ENCODE measurements at regions not wholly inside any gene's neighbourhood (a gene's known extent, or its start where the extent isn't known, plus 50 kb on each side); places are given as distances from the start of the nearest gene placed in this dataset.

GRCh38 chr6:144757730-144758129, 472.6 kb downstream of the UTRN start:
- ChIA-PET CTCF (ENCODE audit: partially characterized antibody) (interaction anchor here (0.6 kb wide), 1 partner anchor 20 kb away, joined by 3 read pairs; no protein-coding TSS in a partner anchor), POLR2A (ENCODE audit: partially characterized antibody) (no interaction called here)
- no peak overlapping the region for H3K4me2 ChIP-seq (ENCODE audit: insufficient read depth in 1 of 2, low read depth in 2 of 2, low read length in 2 of 2)
- FAIRE-seq (no peak), DNase-seq (ENCODE audit: low read depth in 1 of 2, low spot score in 2 of 2) (no peak)
- H3K23me2 ChIP-seq (ENCODE audit: low read depth, low read length): no peaks in the 10 kb centered on the region
- no peak overlapping the region for H4K5ac ChIP-seq (ENCODE audit: insufficient read length, low read depth, low read length)
- no peak overlapping the region for H2BK120ac ChIP-seq (replicated peaks; ENCODE audit: low read depth, low read length)
- H3K56ac ChIP-seq (replicated peaks; ENCODE audit: insufficient read length, low read depth, low read length): no peak overlapping the region
- H2AK5ac ChIP-seq (ENCODE audit: low read depth, low read length): no peak overlapping the region
- H2BK15ac ChIP-seq (ENCODE audit: low read length): no peak overlapping the region
- H2BK20ac ChIP-seq (ENCODE audit: low read length): no peak overlapping the region
- no peak overlapping the region for H4K91ac ChIP-seq (replicated peaks; ENCODE audit: insufficient read length, low read length)
- no peaks in the 10 kb centered on the region for H3K79me1 ChIP-seq (ENCODE audit: low read depth, low read length)
- no peak overlapping the region for H3K18ac ChIP-seq (ENCODE audit: extremely low read depth, low read length)
- TF ChIP-seq ATF2 (IDR thresholded peaks at IDR 0.05; ENCODE audit: low read length) (no peak), CTBP2 (IDR thresholded peaks at IDR 0.05; ENCODE audit: borderline replicate concordance, insufficient read depth, insufficient read length, low read length) (no peak), SP2 (IDR thresholded peaks at IDR 0.05; ENCODE audit: low read length) (no peak), SRF (IDR thresholded peaks at IDR 0.05; ENCODE audit: low read depth, low read length) (no peak), EP300 (IDR thresholded peaks at IDR 0.05; ENCODE audit: borderline replicate concordance in 1 of 2, low read depth in 2 of 2, low read length in 2 of 2) (no peak), TEAD4 (IDR thresholded peaks at IDR 0.05; ENCODE audit: low read depth, low read length) (no peak), FOSL1 (IDR thresholded peaks at IDR 0.05; ENCODE audit: insufficient read depth, low read depth, low read length) (no peak)
- H3K36me3 ChIP-seq (ENCODE audit: control insufficient read depth in 2 of 4, insufficient read depth in 4 of 4, low read length in 3 of 4): peaks cover 0 to 3% (median 0%) of the 10 kb centered on the region in 4 experiments; a peak in 2 of 8 replicates
- H3K27me3 ChIP-seq (replicated peaks in 1 of 4; ENCODE audit: control insufficient read depth in 3 of 4, extremely low read depth in 1 of 4, insufficient read depth in 3 of 4, low read length in 3 of 4): no peaks in the 10 kb centered on the region
- H3K4ac ChIP-seq (replicated peaks; ENCODE audit: insufficient read length, low read depth, low read length): no peak overlapping the region
- no peaks in the 10 kb centered on the region for H3K4me1 ChIP-seq (replicated peaks in 1 of 4; ENCODE audit: control insufficient read depth in 3 of 4, insufficient read depth in 4 of 4, low read length in 3 of 4)
- 95% methylated on average over 3 of the region's 3 CpGs; no CpG with 5 or more reads in 1 of the 2 experiments for WGBS, 2 experiments (ENCODE audit: extremely low coverage in 1 of 2, insufficient coverage in 1 of 2, insufficient read length in 1 of 2, insufficient replicate concordance in 2 of 2, low coverage in 1 of 2, low lambda C conversion rate in 2 of 2, missing lambda C conversion rate in 1 of 2)
- H3K23ac ChIP-seq (ENCODE audit: insufficient read length): no peak overlapping the region
- H2BK12ac ChIP-seq (ENCODE audit: low read depth, low read length): no peak overlapping the region
- H2BK5ac ChIP-seq (ENCODE audit: low read depth, low read length): no peak overlapping the region
- no peak overlapping the region for H3K4me3 ChIP-seq (ENCODE audit: extremely low read depth in 1 of 4, insufficient read depth in 2 of 4, low read depth in 3 of 4, low read length in 4 of 4)
- H3K9ac ChIP-seq (replicated peaks in 1 of 4; ENCODE audit: extremely low read depth in 1 of 4, low read depth in 3 of 4, low read length in 3 of 4): no peak overlapping the region
- H3K9me3 ChIP-seq (ENCODE audit: insufficient read depth in 2 of 2, low read depth in 1 of 2, low read length in 1 of 2): no peaks in the 10 kb centered on the region
- H2AFZ ChIP-seq (ENCODE audit: low read length): no peak overlapping the region
- no peak overlapping the region for H4K8ac ChIP-seq (ENCODE audit: extremely low read depth, insufficient read depth, low read length)
- H3K27ac ChIP-seq (ENCODE audit: low read depth, low read length): no peak overlapping the region
- H4K20me1 ChIP-seq (replicated peaks in 1 of 2; ENCODE audit: control insufficient read depth in 1 of 2, insufficient read depth in 2 of 2, low read length in 2 of 2): no peaks in the 10 kb centered on the region
- no peaks in the 10 kb centered on the region for H3K79me2 ChIP-seq (ENCODE audit: control insufficient read depth in 1 of 2, insufficient read depth in 2 of 2, low read length in 2 of 2)
- H3K14ac ChIP-seq (ENCODE audit: insufficient read length): no peak overlapping the region

Data from H1 (cell line).